Left cardiac atrium (tissue), 4 donors: ENCODE measurements at regions not wholly inside any gene's neighbourhood (a gene's known extent, or its start where the extent isn't known, plus 50 kb on each side); places are given as distances from the start of the nearest gene placed in this dataset.
"Not testable (repeated sequence)": the region's sequence is repeated elsewhere in the genome, so short reads cannot be mapped to it uniquely, and the experiment has no call there.

Source experiments
- ATAC-seq, 2 donors: fragments of 200-7000 bp; cut with Tn5 transposase; one replicate each; pipeline ENCODE4 v1.9.1; 2020; ENCODE audit warnings: mild to moderate bottlenecking in 2 of 2, moderate library complexity in 2 of 2
- DNase-seq: peaks from one replicate; pipeline ENCODE4 v3.0.0-alpha.2; 2020
- intact Hi-C, 2 donors: fragments of 100-400 bp; cut with DNase I; formaldehyde crosslinking; loops; one replicate each; pipeline versions ENCODE4 v1.14.1 to v1.15.1; 2022 to 2023
- donor health status: DM: no; HTN: yes; CAD: no.
- donor health status: DM: no; HTN: yes; CAD: no; lungs with severe emphysema.
- donor health status: DM: yes; HTN: yes; CAD: no.
- donor health status: Dilated cardiomyopathy.

GRCh38 chr2:193294371-193294770 is 1099.6 kb upstream of the TMEFF2 start:
- intact Hi-C loops = no loop called here
- DNase-seq (no peak), ATAC-seq (no peak)

- intact Hi-C loops = no loop called here
- no peak for ATAC-seq
- DNase-seq = no peak
Observed at GRCh38 chr2:193279361-193279760, 1084.6 kb upstream of the TMEFF2 start.

DNA sequence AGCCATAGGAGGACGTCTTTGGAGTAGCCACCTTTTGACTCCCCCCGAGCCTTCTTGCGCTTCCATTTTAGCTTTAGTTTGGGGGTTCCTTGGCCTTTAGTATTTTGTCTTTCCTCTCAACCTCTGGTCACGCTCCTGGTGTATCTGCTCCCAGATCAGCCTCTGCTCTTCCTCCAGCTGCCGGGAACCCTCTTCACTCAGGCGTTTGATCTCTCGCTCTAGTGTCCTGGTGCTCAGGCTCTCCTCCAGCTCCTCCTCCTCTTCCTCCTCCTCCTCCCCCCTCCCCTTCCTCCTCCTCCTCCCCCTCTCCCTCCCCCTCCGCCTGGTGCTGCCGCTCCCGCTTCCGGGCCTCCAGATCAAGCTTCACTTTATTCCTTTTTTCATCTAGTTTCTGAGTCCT is 1082.3 kb upstream of the TMEFF2 start:
- intact Hi-C loops = no loop called here
- ATAC-seq (no peak), DNase-seq (no peak)

GRCh38 chr2:193276560-193276959 is 1081.8 kb upstream of the TMEFF2 start:
- intact Hi-C loops = no loop called here
- DNase-seq = no peak
- no peak for ATAC-seq

DNA sequence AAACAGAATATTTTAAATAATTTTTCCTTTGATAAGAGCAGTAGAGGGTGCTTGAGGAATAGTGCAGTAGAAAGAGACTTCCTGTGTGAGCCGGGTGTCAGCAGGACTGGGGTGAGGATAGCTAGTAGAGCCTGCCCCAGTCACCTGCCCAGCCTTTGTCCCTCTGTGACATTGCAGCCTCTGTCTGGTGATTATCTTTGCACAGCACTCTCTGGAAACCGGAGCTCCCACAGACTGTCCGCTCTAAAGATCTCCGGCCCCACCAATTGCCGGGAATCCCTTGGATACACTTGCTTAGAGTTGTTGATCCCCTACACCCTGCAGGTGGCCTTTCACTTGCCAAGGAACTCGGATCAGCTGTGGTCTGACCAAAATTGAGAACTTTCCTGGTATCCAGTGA is 1081.3 kb upstream of the TMEFF2 start:
- intact Hi-C loops = no loop called here
- ATAC-seq (no peak), DNase-seq (no peak)

DNA sequence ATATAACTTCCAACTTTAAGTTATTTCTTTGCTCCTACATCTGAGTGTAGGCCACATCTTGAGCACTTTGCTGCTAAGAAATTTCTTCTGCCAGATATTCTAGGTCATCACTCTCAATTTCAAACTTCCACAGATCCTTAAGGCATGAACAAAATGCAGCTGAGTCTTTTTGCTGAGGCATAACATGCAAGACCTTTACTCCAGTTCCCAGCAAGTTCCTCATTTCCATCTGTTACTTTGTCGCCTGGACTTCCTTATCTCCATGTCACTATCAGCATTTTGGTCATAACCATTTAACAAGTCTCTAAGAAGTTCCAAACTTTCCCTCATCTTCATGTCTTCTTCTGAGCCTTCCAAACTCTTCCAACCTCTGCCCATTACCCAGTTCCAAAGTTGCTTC is 1077.3 kb upstream of the TMEFF2 start:
- ATAC-seq (no peak), DNase-seq (no peak)
- intact Hi-C loops = no loop called here

DNA sequence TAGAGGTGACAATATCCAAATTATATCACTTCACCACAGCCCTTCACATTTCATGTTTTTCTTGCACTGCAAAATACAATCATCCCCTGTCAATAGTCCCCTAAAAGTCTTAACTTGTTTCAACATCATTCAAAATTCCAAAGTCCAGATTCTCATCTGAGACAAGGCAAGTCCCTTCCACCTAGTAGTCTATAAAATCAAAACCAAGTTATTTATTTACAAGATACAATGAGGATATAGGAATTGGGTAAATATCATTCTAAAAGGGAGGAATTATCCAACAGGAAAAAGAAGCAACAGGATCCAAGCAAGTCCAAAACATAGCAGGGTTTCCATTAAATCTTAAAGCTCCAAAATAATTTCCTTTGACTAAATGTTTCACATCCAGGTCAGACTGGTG is 1076.1 kb upstream of the TMEFF2 start:
- no peak for ATAC-seq
- no peak for DNase-seq
- intact Hi-C loops = no loop called here

- no peak for DNase-seq
- no peak for ATAC-seq
- intact Hi-C loops = no loop called here
Observed at GRCh38 chr2:193267496-193268002, 1072.8 kb upstream of the TMEFF2 start.

- intact Hi-C loops = no loop called here
- DNase-seq (no peak), ATAC-seq (no peak)
Observed at GRCh38 chr2:193253014-193253530, 1058.3 kb upstream of the TMEFF2 start.

- ATAC-seq = no peak
- no peak for DNase-seq
- intact Hi-C loops = no loop called here
Observed at GRCh38 chr2:193251909-193252308, 1057.2 kb upstream of the TMEFF2 start.

DNA sequence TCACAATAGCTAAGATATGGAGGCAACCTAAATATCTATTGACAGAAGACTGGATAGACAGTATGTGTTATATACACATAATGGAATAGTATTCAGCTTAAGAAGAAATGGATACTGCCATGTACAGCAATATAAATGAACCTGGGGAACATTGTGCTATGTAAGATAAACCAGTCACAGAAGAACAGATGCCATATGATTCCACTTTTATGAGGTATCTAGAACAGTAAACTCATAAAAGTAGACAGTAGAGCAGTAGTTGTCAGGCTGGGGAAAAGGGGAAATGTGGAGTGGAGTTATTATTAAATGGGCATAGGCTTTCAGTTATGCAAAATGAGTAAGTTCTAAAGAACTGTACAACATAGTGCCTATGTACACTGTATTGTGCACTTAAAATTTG is 1055.7 kb upstream of the TMEFF2 start:
- intact Hi-C loops = no loop called here
- ATAC-seq = no peak
- no peak for DNase-seq

- intact Hi-C loops = no loop called here
- DNase-seq (no peak), ATAC-seq (no peak)
Observed at GRCh38 chr2:193240752-193241151, 1046.0 kb upstream of the TMEFF2 start.

DNA sequence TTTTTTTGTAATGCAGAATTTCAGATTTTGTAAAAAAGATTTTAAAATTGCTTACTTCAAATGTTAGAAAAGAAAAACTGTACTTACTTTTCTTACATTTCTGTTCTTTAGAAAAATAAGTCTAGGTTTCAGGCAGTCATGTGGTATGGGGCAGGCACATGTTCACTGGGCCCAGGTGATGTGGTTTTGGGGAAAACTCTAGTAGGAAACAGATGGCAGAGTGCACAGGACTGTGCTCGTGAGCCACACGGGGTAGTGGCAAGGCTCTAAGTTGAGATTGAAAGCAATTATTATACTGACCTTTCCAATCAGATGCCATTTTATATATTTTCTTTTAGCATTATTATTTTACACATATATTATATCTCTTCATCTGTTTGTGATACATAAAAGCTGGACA is 1036.9 kb upstream of the TMEFF2 start:
- DNase-seq (no peak), ATAC-seq (no peak)
- intact Hi-C loops = no loop called here

- no peak for ATAC-seq
- DNase-seq = no peak
- intact Hi-C loops = no loop called here
Observed at GRCh38 chr2:193228276-193228675, 1033.5 kb upstream of the TMEFF2 start.

DNA sequence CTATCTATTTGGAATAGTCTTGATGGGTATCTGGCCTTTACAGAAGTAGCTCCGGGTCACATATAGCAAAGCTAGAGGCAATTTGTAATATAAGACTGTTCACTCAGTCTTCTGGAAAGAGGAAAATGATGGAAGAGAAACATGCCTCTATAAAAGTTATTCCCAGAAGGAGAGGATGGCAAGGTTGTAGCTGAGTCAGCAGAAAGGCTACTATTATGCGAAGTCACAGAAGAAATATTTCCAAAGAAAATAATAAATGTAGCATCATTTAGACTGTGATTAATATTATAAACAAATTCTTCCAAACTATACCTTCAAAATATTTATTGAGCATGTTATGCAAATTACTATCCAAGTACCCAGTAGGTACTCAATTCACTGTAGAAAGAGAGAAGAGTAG is 1027.7 kb upstream of the TMEFF2 start:
- DNase-seq = no peak
- no peak for ATAC-seq
- intact Hi-C loops = no loop called here

DNA sequence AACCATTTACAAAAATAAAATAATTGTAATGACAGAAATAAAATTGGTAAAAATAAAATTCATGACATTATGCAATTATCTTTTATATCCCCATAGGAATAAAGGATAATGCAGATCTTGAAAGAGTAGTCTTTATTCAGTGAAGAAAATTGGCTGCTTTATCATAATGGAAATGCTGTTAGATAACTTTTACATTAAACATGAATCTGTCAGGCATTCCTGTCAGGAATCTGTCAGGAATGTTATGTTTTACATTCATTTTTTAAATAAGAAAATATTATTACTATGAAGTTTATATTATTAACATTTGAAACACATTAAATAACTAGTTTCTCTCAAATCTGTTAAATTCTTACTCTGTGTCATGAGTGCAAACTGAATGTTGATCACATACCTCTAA is 1024.7 kb upstream of the TMEFF2 start:
- intact Hi-C loops = no loop called here
- ATAC-seq (no peak), DNase-seq (no peak)

DNA sequence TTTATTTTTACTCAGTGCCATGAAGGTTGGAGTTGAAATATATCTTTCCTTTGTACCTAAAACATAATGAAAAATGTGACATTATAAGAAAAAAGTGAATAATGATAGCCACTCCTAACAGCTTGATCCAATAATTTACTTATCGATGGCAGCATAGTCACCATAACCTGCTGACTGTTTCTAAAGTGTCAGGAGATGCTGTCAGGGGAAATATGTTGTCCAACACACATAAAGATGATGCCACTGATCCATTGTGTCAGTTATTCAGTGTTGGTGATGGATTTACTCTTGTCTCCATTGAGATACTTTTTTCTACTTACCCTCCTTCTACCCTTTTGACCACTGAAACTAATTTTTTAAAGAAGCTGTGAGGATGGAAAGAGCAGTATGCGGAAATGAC is 1006.9 kb upstream of the TMEFF2 start:
- no peak for ATAC-seq
- DNase-seq = no peak
- intact Hi-C loops = no loop called here

DNA sequence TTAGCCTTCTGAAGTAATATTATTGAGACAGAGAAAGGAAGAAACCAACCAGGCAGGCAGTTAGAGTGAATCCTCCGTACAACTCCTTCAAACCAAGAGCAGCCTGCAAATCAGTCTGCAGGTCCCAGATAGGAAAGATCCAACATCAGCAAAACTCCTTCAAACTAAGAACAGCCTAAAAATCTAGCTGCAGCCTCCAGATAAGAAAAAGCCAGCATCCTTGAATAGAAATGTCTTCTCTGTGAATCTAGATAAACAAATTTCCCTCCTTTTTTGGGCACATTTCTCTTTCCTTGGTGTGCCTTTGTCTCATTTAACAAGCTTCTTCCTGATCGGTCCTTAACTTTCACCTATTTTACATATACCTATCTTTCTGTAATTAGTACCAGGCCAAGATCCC is 1004.6 kb upstream of the TMEFF2 start:
- intact Hi-C loops = no loop called here
- no peak for ATAC-seq
- DNase-seq = no peak

DNA sequence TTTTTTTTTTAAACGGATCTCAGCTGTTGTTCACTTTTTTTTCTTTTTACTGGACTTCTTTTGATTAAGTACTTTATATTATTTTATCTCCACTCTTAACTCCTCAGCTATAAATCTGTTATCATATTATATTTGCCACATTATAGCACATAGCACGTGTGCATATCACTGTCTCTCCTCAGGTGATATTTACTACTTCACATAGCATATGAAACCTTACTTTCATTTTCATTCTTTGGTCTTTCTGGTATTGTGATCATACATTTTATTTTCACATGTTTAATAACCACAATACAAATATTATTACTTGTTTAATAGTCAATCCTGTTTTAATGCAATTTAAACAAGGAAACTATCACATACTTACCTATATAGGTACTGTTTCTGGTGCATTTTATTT is 993.1 kb upstream of the TMEFF2 start:
- no peak for ATAC-seq
- intact Hi-C loops = no loop called here

GRCh38 chr2:193170981-193171380 is 976.2 kb upstream of the TMEFF2 start:
- intact Hi-C loops, ATAC-seq, DNase-seq: not testable (repeated sequence)

More for the DNA sequence above, 993.1 kb upstream of the TMEFF2 start:
- no peak for DNase-seq

DNA sequence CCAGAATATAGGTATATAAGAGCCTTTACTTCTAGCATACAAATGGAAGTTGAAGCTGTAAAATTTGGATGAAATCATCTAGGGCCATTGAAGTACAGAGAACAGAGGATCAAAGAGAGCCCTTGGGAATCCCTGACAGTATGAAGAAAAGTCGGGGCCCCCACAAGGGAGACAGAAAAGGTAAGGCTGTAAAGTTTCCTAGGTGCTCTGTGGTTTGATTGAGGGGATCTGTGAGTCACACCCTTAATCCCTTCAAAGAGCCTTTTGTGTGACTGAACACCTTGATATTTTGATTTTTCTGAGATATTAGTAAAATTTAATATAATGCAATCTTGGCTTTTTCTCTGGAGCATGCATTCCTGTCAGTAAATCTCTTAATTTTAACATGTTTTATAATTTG is 961.7 kb upstream of the TMEFF2 start:
- DNase-seq = no peak
- ATAC-seq = no peak
- intact Hi-C loops = no loop called here

DNA sequence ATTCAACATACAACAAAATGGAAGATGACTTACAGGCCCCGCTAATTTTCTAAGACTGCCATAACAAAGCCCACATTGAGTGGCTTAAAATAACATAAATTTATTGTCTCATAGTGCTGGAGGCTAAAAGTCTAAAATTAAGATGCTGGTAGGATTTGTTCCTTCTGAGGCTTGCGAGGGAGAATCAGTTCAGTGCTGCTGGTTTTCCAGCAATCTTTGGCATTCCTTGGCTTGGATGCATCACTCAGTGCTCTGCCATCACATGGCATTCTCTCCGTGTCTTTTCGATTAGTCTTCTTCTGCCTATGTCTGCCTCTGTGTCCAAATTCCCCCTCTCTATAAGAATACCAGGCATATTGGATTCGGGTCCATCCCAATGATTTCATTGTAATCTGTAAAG is 959.3 kb upstream of the TMEFF2 start:
- DNase-seq = no peak
- intact Hi-C loops = no loop called here
- no peak for ATAC-seq
